Embryonic facial prominence (tissue), 1 donor: ENCODE measurements at regions not wholly inside any gene's neighbourhood (a gene's known extent, or its start where the extent isn't known, plus 50 kb on each side); places are given as distances from the start of the nearest gene placed in this dataset.
"Not testable (repeated sequence)": the region's sequence is repeated elsewhere in the genome, so short reads cannot be mapped to it uniquely, and the experiment has no call there.

ENCODE experiments used
- DNase-seq: peaks from one replicate; pipeline ENCODE4 v3.0.0-alpha.2; 2016; ENCODE audit errors: extremely low spot score

DNA sequence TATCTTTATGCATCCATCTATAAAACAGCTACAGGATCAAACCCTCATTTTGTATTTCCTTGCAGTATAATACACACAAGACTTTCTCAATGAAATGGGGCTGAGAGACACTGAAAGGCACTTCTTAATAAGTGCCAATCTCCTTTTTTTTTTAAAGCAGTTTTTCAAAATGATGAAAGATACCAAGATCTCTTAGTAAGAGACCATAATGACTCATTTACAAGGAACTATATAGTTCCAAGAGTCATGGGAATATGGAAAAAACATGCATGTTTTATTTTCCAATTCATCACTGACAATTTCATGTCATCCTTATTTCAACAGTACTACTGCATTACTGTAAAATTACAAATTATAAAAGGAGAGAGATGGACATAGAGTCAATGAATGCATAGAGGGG is 973.7 kb downstream of the GATA3 start:
- no peak for DNase-seq

- DNase-seq = no peak
Measured at GRCh38 chr10:9035355-9035754, 980.9 kb downstream of the GATA3 start.

DNA sequence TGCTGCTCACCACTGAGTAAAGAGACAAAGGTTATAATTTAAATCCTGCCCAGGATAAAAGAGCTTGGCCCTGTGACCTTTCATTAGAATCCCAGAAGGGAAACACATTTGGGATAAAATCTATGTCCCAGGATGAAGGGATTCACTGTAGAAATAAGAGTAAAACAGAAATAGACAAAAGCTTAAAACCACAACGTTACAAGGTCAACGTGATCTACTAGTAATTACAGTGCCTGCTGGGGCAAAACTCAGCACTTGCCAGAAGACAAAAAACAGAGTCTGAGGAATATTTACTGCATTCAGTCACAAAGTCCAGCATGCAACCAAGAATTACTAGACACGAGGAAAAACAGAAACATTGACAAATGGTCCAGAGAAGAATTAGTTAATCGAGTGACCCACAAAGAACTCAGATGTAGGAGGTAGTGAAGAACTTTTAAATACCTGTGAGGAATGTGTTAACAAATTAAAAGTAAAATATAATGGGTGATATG is 982.3 kb downstream of the GATA3 start:
- DNase-seq = no peak

GRCh38 chr10:9038146-9038714 is 983.7 kb downstream of the GATA3 start:
- no peak for DNase-seq

GRCh38 chr10:9043466-9043865 is 989.0 kb downstream of the GATA3 start:
- no peak for DNase-seq

GRCh38 chr10:9045311-9045710 is 990.8 kb downstream of the GATA3 start:
- no peak for DNase-seq

DNA sequence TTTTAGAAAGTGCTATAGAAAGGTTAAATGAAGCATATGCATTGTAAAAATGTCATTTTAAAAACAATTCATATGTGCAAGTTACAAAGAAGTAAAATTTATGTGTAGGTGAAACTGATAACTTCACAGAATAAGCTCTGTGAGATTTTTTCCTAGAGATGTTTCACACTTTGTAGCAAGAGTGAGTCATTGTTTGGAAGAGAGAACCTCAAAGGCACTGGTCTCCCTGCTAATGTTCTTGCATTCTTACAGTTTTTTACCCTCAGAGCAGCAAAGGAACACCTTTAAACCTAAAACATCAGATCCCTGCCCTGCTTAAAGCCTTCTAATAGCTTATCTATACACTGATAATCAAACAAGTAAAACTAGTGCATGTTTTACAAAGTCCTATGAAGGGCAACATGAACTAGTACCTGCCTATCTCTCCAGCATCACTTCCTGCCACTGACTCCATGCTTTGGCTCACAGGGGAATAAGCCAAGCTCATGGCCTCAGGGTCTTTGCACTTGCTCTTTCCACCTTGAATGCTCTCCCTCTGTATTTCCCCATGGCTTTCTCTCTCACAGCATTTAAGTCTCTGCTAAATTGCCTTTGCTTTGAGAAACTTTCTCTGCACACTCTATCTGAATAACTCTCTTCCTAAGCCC is 997.0 kb downstream of the GATA3 start:
- no peak for DNase-seq

- no peak for DNase-seq
Measured at GRCh38 chr10:9052767-9053166, 998.3 kb downstream of the GATA3 start.

- no peak for DNase-seq
Measured at GRCh38 chr10:9056521-9056920, 1002.0 kb downstream of the GATA3 start.

DNA sequence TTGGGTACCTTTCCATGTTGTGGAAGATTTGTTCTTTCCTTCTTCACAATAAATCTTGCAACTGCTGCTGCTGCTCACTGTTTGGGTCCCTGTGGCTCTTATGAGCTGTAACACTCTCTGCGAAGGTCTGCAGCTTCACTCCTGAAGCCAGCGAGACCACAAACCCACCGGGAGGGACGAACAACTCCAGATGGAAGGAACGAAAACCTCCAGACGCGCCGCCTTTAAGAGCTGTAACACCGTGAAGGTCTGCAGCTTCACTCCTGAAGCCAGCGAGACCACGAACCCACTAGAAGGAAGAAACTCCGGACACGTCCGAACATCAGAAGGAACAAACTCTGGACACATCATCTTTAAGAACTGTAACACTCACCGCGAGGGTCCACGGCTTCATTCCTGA is 1002.8 kb downstream of the GATA3 start:
- not testable (repeated sequence) for DNase-seq

- DNase-seq = no peak
Measured at GRCh38 chr10:9060314-9060713, 1005.8 kb downstream of the GATA3 start.

GRCh38 chr10:9061871-9062270 is 1007.4 kb downstream of the GATA3 start:
- DNase-seq = no peak

DNA sequence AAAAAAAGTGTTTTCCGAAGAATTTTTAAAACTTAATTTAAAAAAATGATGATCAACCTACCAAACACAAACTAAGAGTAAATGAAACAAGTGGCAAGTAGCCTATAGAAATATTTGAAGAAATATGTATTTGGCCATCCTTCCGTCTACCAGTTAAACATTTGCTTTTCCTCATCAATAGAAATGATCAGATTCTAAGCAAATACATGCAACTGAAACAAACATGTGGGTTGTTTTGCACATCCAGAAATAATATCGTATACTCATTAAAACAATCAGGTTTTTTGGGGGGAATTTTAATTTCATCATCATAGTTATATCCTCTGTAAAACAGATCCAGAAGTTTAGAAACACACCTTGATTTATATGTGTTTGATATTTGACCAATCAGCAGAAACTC is 1011.7 kb downstream of the GATA3 start:
- no peak for DNase-seq

GRCh38 chr10:9068003-9068402 is 1013.5 kb downstream of the GATA3 start:
- DNase-seq = no peak

DNA sequence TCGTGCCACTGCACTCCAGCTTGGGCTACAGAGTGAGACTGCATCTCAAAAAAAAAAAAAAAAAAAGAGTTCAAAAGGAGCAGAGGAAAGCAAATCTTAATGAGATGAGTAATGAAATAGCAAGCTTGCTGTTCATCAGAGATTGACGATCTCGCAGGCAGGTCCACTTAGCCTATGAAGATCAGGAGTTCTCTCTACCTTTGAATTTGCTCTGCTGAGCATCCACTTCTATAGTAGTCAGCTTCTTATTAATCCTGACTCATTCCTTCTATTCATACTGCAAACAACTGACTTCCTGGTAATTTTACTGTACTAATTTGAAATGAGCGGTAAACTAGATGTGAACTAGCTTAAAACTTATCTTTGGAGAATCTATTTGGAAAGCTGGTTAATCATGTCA is 1014.6 kb downstream of the GATA3 start:
- DNase-seq = no peak

DNA sequence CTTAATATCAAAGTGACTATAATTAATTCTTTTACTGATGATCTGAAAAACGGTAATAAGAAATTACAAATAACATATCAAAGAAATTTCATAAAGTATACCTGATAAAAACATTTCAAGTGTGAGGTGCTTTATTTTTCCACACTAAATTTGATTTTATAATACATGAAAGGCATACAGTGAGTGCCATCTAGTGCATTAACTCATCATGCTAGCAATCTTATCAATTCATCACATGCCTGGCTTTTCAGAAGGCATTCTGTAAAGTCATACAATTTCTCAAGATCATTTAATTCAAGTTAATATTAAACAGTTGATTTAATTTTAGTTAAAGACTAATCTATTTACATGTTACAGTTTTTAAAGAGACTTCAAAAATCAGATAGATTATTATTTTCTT is 1020.9 kb downstream of the GATA3 start:
- DNase-seq = no peak

DNA sequence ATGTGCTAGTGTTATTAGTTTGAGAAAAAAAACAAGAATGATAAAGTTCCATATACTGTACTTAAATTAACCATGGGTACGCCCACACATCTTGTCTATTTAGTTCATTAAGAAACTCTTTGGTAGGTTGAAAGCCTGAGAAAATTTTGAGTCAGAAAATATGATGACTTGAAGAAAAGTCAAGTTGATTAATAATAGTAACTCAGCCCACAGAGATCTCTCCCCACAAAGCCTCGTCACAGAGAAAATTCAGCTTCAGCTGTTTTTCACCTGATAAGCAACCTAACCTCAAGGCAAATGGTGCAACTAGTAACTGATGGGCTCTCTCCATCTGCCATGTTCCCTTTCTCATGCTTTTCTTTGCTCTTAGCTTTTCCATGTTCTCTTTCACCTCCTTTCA is 1021.6 kb downstream of the GATA3 start:
- DNase-seq = no peak

GRCh38 chr10:9081253-9081652 is 1026.8 kb downstream of the GATA3 start:
- no peak for DNase-seq

DNA sequence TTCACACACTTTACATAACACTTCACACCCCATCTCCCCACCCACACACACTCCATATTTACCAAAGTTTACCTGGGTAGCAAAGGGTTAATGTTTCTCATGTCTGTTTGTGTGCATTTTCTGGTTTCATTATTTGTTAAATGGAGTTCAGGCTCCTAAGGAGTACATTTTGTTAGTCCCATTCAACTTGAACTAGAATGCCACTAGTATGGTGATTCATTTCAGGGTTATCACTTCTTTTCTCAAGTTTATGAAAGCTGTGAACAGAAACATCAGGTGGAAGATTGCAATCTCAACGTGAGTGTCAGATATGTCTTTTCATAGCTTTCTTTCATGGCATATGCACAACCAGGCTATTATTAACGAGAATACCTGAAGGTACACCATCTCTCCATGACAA is 1027.5 kb downstream of the GATA3 start:
- no peak for DNase-seq

DNA sequence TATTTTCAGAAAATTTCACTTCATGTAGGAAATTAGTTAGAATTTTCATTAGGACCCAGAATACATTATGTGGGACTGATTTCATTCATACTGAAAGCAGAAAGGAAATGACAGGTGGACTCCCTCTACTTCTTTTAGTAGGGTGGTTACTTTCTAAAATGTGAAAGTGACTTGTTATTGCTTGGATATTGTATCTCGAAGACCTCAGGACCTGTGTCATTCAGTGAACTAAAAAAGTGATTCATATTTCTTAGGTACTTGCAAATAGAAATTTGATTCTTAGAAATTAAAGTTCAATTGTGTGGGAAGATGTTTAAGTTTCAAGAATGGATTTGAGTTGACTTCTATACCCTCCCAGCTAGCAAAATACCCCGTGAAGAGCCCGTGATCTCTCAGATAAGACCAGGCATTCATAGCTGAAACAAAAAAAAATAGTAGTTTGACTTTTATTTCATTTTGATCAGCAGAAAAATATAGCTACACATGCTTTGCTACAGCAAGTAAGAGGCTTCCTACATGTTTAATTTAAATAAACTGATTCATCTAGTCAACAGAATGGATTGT is 1037.1 kb downstream of the GATA3 start:
- DNase-seq = no peak

DNA sequence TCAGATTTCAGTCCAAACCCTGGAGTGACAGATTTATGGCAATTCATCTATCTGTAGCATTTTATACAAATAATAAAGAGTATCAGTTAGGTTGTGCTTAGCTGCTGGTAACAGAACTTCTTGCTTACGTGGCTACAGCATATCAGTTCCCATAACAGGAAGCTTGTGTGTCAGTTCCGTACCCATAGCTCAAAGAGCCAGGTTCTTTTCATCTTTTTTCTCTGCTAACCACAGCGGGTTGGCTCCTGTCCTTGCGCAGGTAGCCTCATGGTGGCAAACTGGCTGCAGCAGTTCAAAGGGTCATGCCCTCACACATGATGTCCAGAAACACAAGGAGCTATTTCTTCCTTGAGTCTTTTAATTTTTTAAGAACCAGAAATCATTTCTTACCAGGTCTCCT is 1041.8 kb downstream of the GATA3 start:
- DNase-seq = no peak

DNA sequence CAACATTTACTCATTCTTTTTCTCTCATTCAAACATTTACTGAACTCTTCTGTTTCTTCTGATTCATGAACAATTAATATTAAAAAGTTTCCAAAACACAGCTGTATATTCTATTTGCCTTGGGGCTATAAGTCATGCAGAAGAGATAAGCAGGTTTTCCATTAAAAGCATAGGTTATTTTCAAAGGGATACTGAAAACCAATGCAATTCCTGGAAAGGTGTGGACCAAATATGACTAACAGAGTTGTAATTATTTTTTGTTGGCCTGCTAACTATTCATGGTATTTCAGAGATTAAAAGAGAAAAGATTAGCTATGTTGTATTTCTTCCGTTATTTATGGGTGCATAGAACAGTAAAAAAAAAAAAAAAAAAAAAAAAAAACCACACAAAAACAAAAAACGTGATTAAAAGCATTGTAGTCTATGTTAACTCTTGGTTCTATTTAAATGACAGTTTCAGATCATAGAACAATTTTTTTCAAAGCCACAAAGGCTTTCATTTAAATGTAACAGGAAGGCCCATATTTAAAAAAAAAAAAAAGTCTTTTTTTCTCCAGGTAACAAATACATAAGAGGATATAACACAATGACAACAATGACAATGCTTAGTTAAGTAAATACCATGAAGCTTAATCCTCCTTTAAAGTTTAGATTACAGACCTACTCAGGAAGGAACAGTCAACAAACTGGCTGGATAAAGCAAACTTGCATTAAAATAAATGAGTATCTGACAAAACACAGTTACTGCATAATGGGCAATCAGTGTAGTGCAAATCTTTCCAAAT is 1042.9 kb downstream of the GATA3 start:
- DNase-seq = no peak

DNA sequence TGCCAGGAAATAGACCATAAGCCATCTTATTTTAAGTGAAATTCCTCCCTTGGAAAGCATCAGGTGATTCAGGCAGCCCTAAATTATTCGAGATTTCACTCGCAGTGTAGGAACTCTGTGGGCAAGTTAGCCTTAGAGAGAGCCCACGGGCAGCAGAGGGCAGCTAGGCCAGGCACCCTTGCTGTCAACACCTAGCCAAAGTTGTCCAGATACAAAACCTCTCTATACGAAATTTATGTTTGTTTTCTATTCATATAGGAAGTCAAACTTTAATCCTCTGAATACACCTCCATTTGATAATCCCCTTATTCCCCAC is 1043.5 kb downstream of the GATA3 start:
- DNase-seq = no peak
